OCI-M1 (cell line): ENCODE measurements at regions not wholly inside any gene's neighbourhood (a gene's known extent, or its start where the extent isn't known, plus 50 kb on each side); places are given as distances from the start of the nearest gene placed in this dataset.

Experiments
- DNase-seq: peaks from one replicate; lab custom pipeline; 2025; lab: John Stamatoyannopoulos, UW

DNA sequence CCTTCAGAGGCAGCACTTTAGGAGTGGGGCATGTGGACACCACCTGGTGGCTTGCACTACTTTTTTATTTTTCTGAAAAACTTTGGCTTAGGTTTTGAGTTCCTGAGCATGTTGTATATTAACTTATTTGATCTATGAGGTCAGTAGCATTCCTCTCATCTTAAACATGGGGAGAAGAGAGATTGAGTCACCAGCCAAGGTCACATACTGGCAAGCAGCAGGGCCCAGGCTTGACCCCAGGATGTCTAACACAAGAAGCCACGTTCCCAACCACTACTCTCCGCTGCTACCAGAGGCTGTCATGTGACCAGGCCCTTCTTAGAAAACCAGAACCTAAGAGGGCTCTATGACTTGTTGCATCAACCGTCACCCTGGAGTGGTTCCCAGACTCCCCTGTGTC is 210.3 kb upstream of the GPR26 start:
- DNase-seq: no peak

DNA sequence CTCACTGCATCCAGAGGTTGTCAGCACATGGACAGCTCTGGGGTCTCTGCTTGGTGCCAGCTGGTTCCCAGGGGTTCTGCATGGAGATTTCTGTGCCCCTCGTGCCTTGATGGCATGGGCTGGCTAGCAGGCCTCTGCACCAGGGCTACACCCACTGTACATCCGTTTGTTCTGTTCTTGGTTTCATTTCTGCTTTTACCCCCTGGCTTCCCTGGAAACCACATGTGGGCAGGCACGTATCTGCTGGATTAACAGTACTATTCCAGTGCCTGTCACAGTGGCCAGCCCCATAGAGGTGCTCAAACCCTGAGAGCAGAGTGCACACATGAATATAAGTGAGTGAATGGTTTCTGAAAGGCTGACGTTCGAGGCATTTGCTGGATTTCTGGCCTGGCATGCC is 207.2 kb upstream of the GPR26 start:
- DNase-seq: no peak

DNA sequence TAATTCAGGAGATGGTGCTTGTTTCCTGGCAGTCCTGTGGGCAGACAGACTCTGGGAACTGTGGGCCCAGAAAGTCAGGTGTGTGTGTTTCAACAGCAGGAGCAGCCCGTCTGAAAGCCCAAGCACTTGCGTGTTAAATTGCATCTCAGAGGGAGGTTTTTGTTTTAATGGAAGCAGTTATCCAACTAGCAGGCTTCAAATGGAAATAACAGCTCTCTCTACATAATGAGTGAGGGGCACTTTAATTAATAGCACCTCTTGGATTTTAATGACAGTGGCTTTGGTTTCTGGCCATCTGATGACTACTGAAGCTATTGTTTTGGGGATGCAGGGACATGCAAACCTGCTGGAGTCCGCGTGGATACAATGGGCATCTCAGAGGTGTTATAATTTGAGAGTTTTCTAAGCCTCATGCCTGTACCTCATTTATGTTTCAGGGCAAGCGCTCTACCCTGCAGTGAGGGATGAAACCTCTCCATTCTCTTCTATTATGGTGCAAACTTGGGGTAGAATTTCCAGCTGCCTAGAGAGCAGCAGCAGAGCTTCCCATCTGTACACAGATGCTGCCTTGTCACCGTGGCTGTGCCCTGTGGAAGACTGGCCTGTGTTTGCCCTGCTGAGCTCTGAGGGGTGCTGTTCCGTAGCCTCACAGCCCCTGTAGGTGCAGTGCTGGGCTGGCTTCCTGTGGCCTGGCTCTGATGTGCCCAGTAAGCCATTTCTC is 206.6 kb upstream of the GPR26 start:
- no peak for DNase-seq

DNA sequence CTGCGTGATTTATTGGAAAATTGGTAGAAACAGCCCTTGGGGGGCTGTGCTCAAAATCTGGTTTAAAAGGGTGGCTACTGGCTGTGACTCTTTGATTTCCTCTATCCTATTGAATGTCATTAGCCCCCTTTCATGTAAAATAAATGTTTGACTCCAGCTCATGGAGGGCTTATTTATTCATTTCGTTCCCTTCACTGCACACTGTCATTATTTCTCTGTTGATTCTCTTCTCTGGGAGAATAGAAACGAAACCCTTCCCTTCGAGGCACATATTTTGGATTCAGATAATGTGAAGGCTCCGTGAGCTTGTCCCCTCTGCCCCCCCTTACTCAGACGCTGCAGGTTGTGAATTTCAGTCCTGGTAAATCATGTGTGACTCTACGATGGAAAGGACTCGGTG is 203.9 kb upstream of the GPR26 start:
- DNase-seq: no peak

DNA sequence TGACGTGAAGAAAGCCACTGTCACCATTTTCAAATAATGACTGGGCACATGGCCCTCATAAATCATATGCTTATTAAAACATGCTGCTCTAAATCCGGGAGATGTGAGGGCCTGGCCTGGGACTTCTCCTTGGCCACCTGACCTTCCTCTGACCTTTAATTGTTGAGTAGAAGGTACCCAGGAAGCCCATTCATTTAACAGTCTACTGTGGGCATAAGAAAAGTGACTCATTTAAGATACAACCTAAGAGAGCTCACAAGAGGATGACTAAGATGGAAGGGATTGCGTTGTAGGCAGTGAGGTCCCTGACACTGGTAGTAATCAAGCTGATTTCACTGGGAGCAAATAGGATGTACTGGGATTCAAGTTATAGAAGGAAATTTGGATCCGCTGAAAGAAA is 203.4 kb upstream of the GPR26 start:
- DNase-seq: no peak

DNA sequence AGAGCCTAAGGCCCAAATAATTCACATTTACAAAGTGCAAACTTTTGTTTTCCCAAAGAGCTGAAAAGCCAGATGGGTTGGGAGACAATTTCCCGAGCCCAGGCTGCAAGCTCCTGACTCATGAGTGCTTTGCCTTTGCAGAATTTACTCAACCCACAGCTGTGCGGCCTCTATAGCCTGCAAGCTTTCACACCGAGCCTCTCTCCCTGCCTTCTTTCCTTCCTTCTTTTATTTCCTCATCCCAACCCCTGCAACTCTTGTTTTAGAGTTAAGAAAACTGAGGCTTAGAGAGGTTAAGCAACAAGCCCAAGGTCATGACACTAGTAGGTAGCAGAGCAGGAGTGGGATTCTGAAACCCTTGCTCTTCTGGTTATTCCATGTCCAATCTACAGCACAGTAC is 203.0 kb upstream of the GPR26 start:
- DNase-seq: no peak

DNA sequence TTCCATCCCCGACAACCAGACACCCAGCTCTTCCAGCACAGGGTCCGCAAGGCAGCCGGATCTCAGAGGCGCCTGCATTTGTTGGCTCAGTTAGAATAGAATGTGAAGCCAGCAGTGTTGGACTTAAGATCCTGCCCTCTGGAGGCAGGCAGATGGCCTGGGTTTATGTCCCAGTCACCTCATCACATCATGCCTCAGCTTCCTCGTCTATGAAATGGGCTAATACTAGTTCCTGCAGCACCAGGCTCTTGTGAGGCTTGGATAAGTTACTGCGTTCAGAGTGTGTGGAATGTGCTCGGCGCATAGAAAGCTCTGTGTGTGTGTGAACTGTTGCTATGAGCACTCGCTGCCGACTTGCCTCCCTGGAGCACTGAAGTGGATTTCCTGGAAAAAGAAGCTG is 202.5 kb upstream of the GPR26 start:
- DNase-seq: no peak

DNA sequence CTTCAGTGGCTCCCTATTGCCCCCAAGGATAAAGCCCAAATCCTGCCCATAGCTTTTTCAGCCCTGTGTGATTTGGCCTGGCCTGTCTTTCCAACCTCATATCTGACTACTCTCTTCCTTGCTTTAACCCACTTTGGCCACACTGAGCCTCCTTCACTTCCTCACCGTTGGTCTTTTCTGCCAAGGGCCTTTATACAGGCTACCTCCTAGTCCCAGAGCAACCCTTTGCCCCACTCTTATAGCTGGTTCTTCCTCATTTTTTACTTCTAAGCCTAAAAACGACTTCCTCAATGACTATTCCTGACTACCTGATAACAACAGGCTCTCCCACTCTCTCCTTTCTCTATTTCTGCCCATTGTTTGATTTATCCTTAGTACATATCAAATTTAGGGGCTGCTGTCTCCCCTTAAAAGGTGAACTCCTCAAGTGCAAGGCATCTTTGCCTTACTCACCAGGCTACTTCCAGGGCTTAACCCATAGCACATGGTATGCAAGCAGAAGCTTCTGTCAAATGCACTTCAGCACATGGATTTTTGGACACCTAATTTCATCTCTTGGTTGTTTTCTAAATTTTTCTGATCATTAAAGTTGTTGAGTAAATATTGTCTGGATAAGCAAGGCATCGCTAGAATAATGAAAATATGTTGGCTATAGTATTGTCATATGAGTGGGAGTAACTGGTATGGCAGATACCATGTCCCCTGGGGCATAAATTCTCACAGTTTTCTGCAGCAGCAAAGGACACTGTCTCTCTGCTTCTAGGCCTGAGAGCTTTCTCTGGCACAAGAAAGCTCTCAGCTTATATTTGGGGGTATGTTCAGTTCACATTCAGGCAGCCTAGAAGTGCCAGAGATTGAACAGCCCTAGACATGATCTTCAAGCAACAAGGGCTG is 201.5 kb upstream of the GPR26 start:
- peak; percentile 18 for DNase-seq

DNA sequence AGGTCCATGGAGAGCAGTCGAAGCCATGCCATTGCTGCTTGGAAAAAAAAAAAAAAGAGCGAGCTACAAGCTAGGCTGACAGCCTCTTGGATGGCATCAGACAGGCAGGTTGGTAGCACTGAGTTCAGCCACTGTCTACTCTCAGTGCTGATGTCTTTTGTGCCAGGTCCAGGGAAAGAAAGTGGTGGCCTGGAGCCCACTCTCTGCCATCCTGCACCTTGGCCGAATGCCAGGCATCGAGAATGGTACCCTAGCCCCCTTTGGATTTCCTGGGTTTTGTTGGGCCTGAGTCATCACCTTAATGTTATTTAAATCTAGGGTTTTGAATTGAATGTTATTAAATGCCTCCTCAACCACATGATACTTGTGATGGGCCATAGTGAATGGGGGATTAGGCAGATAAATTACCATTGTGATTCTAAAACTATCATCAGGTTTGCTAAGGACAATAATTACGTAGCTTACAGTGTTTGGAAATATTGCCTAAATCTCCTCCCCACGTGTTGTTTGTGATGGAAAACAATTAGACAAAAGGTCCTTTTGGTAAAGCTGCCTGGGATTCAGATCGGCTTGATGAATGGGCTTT is 195.7 kb upstream of the GPR26 start:
- no peak for DNase-seq

DNA sequence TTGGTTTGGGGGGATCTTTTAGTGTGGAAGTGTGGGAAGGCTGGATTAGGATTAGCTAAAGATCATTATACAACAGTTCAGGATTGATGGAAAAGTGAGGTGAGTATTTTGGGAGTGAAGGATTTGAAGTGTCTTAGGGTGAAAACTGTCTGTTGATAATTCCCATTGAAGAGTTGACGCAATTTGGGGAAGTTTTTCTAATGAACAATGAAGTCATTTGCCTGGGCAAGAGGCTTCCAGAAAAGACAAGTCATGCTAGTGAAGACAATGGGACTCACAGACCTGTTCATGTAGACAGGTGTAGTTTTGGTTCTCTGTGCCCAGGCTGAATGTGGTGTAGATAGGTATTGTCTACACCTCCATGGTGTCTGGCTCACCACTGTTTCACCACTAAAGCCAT is 194.3 kb upstream of the GPR26 start:
- no peak for DNase-seq

DNA sequence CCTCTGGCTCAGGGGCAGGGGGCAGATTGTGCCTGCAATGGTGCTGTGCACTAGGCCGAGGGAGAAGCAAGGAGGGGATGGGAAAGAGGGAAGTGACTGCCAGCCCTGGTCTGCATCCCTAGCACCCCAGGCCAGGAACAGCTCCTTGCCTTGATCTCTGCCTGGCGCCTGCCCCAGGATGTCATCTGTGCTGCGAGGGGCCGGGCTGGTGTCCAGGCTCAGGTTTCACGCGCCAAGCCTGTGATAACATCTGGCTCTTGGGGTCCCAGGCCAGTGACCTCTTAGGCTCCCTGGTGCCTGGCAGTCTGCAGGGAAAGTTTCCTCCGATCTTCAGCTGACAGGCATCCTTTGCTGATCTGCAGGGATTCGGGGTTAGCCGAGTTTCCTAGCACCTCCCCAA is 193.5 kb upstream of the GPR26 start:
- DNase-seq: no peak

DNA sequence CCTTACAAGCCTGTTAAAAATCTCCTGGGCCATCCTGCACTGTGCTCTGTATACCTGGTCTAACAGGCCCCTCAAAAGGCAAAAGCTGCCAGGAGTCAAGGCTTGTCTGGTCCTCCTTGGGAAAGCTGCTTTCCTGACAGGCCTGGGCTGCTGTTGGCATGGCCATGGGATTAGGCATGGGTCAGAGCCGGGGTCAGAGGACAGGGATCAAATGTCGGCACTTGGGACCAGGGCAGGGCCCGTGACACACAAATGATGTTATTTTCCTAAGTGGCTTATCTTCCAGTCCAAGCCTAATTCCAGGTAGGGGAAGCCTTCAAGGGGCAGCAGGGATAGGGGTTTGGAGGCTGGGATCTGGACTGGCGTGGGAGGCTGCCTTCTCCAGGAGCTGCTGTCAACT is 191.5 kb upstream of the GPR26 start:
- no peak for DNase-seq

DNA sequence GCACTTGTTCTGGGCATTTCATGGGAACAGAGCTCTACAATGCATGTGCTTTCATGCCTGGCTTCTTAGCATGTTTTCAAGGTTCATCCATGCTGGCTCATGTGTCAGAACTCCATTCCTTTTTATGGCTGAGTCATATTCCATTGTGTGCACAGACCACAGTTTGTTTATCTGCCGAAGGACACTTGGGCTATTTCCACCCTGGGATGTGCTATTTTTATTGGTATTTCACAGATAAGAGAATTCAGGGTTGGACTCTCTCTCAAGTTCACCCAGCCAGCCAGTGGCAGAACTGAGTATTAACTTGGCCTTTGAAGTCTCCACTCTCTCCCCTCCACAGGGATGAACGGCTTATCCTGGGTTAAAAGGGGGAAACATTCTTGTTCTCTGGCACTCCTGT is 190.7 kb upstream of the GPR26 start:
- peak; percentile 12 for DNase-seq

DNA sequence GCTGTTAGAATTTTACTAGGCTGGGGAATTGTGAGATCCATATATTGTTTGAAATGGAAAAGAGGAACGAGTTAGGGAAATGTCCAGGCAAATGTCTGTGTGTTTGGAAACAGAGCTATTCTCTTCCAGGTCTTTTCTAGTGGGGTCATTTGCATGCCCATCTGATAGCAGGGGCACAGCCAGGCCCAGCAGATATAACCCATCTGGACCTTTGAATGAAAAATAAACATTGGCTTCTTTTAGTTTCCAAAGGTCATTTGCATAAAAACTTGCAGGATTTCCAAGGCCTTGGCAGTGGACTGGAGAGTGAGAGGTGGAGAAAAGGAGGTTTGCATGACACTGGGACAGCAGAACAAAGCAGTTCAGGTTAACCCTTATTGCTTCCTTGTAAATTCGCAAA is 188.0 kb upstream of the GPR26 start:
- DNase-seq: no peak

DNA sequence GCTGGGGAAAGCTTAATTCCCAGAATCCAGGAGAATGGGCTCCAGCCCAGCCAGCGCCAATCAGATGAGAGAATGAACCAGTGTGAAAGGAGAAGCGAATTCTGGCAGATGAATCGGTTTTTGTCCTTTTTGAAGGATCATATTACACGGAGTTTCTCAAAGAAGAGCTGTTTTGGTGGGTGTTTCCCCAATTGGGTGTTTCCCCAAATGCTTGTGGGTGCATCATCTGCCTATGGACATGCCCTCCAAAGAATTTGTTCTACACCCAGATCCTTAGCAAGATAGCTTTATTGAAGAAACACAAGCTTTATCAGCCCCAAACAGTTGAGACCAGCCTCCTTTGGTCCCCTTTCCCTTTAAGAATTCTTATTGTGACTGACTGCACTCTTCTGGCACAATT is 186.5 kb upstream of the GPR26 start:
- DNase-seq: no peak

DNA sequence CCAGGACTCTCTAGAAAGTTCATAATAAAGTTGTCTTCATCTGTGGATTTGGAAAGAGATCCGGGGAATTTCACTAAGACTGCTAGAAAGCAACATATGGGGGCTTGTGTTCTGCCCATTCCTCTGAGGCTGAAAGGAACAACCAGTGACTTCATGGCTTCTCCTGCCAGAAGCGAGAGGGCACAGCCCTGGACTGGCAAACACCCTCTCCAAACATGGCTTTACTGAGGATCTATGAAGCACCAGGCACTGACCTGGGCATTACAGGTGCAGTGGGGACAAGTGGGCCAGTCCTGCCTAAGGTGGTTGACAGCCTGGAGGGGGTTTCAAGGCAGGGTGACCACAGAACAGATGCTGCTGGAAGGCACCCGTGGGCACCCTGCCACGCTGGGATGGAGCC is 185.8 kb upstream of the GPR26 start:
- no peak for DNase-seq

DNA sequence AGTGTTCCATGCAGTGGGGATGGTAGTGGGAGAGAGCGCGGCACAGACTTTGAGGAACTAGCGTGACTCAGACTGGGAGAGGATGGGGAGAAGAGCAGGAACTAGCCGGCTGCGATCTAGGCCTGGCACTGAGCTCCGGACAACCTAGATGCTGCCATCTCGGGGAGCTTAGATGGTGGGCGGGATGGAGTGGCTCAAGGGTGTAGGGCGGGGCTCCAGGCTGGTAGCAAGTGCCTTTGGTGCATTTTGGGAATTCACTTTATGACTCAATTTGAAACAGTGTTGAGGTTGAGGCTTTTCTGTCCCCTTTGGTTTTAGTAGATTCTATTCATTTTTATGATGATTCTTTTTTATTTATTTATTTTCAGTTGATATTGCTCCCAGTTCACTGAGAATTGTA is 185.3 kb upstream of the GPR26 start:
- no peak for DNase-seq

DNA sequence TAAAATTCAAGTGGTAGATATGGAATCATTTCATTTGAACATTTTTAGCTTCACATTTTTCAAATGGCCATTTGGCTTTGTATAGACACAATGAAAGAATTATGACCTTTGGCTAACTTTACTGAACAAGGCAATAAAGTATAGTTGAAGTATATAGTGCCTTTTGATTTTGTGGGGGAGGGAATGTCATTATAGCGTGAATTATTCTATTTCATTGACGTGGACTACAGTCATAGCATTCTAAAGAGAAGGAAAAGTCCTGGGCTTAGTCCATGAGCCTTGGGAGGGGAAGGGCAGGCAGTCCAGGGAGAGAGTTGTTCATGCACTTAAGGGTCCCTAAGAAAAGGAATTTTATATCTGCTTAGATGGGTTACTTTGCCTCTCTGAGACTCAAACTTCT is 181.4 kb upstream of the GPR26 start:
- DNase-seq: no peak

DNA sequence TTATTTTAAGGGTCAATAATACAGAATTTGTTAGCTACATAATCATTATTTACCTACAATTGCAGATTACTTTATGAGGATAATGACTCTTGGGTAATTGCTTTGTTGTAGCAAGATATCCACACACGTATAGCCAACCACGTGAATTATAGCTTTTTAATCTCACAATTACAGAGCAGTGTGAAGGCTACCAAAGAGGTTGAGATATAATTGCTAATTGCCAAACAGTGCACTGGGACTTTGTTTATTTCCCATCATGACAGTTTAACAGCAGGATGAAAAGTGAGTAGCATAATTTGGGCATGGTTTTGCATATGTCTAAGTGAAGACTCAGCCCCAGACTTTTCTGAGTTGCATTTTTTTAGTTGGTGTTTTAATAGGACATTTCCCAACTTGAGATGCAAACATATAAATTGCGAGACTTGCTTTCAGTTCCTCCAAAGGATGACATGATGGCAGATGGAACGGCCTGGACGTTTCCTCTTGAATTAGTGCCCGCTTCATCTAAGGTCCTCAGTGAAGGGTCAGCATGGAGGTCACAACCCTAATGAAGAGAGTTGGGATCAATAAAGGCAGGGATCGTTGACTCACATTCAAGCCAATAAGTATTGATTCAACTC is 180.7 kb upstream of the GPR26 start:
- DNase-seq: no peak

DNA sequence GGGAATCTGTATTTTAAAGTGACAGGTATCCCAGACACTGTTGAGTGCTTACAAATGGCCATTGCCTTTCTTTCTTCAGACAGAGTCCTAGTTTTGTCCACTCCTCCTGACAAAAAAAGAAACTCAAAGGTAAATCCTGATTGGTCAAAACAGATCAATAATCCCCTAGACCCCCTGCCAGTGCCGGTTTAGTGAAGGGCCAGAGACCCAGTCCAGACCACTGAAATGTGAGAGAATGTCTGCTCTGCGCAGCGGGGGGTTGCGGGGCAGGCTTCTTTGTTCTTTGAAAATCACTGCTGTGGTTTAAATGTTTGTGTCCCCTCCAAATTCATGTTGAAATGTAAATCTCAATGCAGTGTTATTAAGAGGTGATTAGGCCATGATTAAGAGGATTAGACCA is 177.7 kb upstream of the GPR26 start:
- no peak for DNase-seq

DNA sequence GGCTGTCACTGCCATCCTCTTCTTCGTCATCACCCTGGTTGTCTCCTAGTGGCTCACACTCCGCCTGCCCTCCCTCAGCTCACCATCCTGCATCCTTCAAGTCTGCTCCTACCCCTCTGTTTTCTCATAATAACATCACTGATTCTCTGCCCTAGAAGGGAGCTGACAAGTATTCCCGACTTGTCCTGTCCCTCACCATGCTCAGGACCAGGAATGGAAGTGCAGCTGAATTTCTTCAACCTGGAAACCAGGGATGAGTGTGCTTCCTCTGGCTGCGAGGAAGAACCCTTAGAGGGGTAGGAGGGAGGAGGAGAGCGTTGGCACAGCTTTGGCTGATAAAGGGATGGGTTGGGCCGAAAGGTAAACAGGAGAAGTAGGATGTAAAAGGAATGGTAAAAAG is 174.8 kb upstream of the GPR26 start:
- no peak for DNase-seq

DNA sequence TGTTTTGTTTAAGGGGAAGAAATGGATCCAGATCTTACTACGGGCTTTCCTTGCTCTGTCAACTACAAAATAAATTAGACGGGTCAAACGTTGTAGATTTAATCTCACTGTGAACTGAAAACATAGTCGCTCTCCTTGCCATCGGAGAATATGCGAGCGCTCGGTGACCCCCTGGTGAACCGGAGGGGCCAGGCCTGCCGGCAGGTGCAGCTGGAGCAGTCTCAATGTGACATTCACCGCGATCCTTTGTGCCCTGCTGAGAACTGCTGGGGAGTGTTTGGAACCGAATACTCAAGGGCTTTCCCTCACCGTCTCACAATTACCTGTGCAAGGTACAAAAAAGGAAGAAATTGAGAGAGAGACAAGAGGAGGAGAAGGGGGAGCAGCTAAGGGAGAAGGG is 174.1 kb upstream of the GPR26 start:
- no peak for DNase-seq

DNA sequence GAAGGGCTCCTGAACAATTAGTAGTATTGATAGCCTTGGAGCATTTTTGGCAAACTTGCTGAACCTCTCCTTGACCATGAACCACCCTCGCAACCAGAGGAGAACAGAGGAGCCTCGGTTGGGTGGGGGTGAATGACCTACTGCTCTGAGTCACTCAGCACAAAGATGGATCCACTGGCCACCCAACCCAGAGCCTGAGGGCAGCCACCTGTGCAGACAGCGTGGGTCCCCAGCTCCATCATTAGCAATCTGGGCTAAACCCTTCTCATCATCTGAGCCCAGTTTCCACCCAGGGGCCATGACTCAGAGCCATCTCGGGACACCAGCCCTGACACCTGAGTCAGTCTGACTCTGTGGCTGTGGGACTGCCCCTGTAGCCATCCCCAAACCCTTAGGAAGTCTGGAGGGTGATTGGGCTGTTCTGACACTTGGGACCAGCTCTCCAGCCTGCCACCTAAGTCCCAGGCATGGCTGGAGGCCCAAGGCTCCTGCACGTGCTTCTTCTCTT is 171.8 kb upstream of the GPR26 start:
- no peak for DNase-seq
